IMR-90 (cell line): ENCODE measurements at regions not wholly inside any gene's neighbourhood (a gene's known extent, or its start where the extent isn't known, plus 50 kb on each side); places are given as distances from the start of the nearest gene placed in this dataset.

Experiments
- BHLHE40 ChIP-seq: fragments of 150-350 bp; IDR thresholded peaks from 2 replicates; pipeline ENCODE4 v1.6.1; 2016; ENCODE audit warnings: mild to moderate bottlenecking, low read depth, low read length
- CEBPB ChIP-seq: IDR thresholded peaks from 2 replicates; pipeline ENCODE4 v1.6.1; 2012; ENCODE audit warnings: low read depth, low read length, improper control_type of control experiment
- ELK1 ChIP-seq: fragments of 150-350 bp; IDR thresholded peaks from 2 replicates; pipeline ENCODE4 v1.6.1; 2016; ENCODE audit warnings: low read depth, mild to moderate bottlenecking, low read length, moderate library complexity, borderline replicate concordance
- MAFK ChIP-seq: IDR thresholded peaks from 2 replicates; pipeline ENCODE4 v1.6.1; 2012; ENCODE audit warnings: low read depth, low read length, improper control_type of control experiment
- MAZ ChIP-seq: IDR thresholded peaks from 2 replicates; pipeline ENCODE4 v1.6.1; 2012; ENCODE audit warnings: low read depth, mild to moderate bottlenecking, low read length, improper control_type of control experiment, moderate library complexity, borderline replicate concordance
- MXI1 ChIP-seq: IDR thresholded peaks from 2 replicates; pipeline ENCODE4 v1.6.1; 2012; ENCODE audit warnings: low read depth, mild to moderate bottlenecking, low read length, moderate library complexity, borderline replicate concordance
- NFE2L2 ChIP-seq: fragments of 150-350 bp; IDR thresholded peaks from 2 replicates; pipeline ENCODE4 v1.6.1; 2016; ENCODE audit warnings: low read depth, mild to moderate bottlenecking, low read length
- POLR2A ChIP-seq: IDR thresholded peaks from 2 replicates; pipeline ENCODE4 v1.6.1; 2012; ENCODE audit warnings: mild to moderate bottlenecking, low read depth, low read length
- RAD21 ChIP-seq: IDR thresholded peaks from 2 replicates; pipeline ENCODE4 v1.6.1; 2012; ENCODE audit warnings: low read length, improper control_type of control experiment
- RCOR1 ChIP-seq: IDR thresholded peaks from 2 replicates; pipeline ENCODE4 v1.6.1; 2012; ENCODE audit warnings: mild to moderate bottlenecking, low read length, improper control_type of control experiment; ENCODE audit not compliant: insufficient replicate concordance
- RFX5 ChIP-seq: IDR thresholded peaks from 2 replicates; pipeline ENCODE4 v1.8.0; 2012; ENCODE audit warnings: low read depth, mild to moderate bottlenecking, low read length, moderate library complexity
- SMC3 ChIP-seq: fragments of 150-350 bp; IDR thresholded peaks from 2 replicates; pipeline ENCODE4 v1.6.1; 2016; ENCODE audit warnings: low read depth, mild to moderate bottlenecking, antibody characterized with exemption, low read length, moderate library complexity
- TF ChIP-seq, protein P1 (sequence below): conservative IDR thresholded peaks from 2 replicates; pipeline ENCODE4 v1.5.1; 2012; ENCODE audit warnings: mild to moderate bottlenecking, low read depth, low read length, improper control_type of control experiment

- TF ChIP-seq, protein P1, sequence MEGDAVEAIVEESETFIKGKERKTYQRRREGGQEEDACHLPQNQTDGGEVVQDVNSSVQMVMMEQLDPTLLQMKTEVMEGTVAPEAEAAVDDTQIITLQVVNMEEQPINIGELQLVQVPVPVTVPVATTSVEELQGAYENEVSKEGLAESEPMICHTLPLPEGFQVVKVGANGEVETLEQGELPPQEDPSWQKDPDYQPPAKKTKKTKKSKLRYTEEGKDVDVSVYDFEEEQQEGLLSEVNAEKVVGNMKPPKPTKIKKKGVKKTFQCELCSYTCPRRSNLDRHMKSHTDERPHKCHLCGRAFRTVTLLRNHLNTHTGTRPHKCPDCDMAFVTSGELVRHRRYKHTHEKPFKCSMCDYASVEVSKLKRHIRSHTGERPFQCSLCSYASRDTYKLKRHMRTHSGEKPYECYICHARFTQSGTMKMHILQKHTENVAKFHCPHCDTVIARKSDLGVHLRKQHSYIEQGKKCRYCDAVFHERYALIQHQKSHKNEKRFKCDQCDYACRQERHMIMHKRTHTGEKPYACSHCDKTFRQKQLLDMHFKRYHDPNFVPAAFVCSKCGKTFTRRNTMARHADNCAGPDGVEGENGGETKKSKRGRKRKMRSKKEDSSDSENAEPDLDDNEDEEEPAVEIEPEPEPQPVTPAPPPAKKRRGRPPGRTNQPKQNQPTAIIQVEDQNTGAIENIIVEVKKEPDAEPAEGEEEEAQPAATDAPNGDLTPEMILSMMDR, result no peak
- no peak for TF ChIP-seq ELK1
- TF ChIP-seq SMC3, result no peak
- no peak for TF ChIP-seq RCOR1
- TF ChIP-seq RFX5, result no peak
- no peak for TF ChIP-seq BHLHE40
- TF ChIP-seq MAZ, result no peak
- no peak for TF ChIP-seq POLR2A
- no peak for TF ChIP-seq NFE2L2
- no peak for TF ChIP-seq MAFK
- no peak for TF ChIP-seq RAD21
- no peak for TF ChIP-seq MXI1
- no peak for TF ChIP-seq CEBPB
These were observed 193.2 kb upstream of the ARID2 start for GRCh38 chr12:45536284-45536683.
